NCI-H1092 treated with DMSO at 0.1 percent for 48 hours (cell line): ENCODE measurements at regions not wholly inside any gene's neighbourhood (a gene's known extent, or its start where the extent isn't known, plus 50 kb on each side); places are given as distances from the start of the nearest gene placed in this dataset.
"Not testable (repeated sequence)": the region's sequence is repeated elsewhere in the genome, so short reads cannot be mapped to it uniquely, and the experiment has no call there.

Experiments used
- DNase-seq: peaks from one replicate; lab custom pipeline; 2025; lab: John Stamatoyannopoulos, UW

DNA sequence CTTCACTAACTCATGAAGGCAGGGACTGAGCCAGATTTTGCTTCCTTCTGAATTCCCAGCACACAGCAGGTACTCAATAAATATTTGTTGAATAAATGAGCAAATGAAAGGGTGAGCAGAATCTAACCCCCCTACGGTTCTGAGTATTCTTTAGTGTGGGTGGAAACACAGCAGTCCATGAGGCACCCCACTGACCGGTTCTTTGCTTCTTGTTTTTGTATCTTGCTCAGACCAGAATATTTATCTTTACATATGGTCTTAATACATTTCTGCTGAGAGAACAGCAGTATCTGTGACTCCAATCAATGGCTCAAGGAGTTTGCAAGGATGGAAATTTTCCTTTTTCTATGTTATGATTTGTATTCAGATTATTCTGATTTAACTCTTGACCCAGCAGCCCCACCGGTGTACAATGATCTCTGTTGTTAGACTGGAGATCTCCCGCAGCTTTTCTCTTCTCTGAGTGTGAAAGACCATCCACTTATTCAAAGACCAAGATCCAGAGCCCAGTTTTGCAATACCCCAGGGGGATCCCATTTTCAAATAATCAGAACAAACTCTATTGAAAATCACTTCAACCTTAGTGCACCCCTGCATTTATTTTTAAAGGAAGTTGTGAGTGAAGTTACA, 506.5 kb upstream of the TNP1 start:
- no peak for DNase-seq

GRCh38 chr2:217365656-217366055, 505.8 kb upstream of the TNP1 start:
- DNase-seq, result no peak

DNA sequence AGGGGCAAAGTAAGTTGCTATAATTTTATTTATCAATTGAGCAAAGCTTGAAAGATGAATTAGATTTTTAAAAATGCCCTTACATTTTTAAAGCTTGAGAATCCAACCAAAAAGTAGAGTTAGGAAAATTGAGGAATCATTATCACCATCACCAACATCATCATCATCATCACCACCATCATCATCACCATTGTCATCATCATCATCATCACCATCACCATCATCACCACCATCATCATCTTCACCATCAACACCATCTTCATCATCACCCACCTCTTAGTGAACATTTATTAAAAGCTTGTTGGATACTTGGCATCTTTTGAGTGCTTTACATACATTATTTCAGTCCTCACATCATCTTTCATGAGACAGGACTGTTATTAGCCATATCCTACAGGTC, 504.4 kb upstream of the TNP1 start:
- no peak for DNase-seq

- DNase-seq, result no peak
These were observed 503.6 kb upstream of the TNP1 start for GRCh38 chr2:217363470-217363869.

DNA sequence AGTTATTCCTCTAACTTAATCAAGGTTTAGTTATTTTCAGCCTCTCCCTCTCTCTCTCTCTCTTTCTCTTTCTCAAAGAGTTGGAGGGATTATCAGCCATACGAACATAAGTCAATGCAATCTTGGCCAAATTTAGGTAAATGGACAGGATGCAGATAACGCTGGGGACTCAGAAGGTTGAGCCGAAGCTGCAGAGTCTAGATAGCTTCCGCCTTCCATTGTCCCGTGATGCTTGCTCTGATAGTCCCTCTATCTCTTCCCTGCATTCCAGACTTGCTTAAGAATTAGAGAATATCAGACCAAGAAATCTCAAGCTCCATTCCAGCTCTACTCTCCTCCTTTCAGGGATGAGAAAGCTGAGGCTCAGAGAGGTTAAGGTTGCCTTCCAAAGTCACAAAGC, 502.8 kb upstream of the TNP1 start:
- DNase-seq, result no peak

- DNase-seq, result no peak
These were observed 502.4 kb upstream of the TNP1 start for GRCh38 chr2:217362286-217362685.

- no peak for DNase-seq
These were observed 501.6 kb upstream of the TNP1 start for GRCh38 chr2:217361483-217361880.

GRCh38 chr2:217360781-217361482, 501.1 kb upstream of the TNP1 start:
- DNase-seq, result no peak

- DNase-seq, result no peak
These were observed 500.2 kb upstream of the TNP1 start for GRCh38 chr2:217360111-217360510.

- no peak for DNase-seq
These were observed 498.2 kb upstream of the TNP1 start for GRCh38 chr2:217357886-217358620.

DNA sequence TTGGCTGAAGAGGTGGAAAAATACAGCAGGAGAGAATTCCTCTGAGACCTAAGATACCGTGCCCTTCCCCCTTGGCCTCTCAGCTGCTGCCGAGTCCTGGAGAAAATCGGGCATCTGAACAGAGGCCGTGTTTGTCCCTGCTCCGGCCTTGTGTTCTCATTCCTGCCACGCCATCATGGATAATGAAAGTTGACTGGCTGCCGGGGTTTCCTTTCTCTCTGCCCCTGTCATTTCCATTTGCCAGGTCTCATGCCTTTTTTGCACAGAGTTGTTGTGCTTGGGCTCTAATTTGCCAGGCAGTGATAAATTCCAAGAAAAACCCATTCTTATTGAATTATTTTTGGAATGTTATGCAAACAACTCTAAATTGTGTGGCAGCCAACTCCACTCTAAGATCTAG, 496.9 kb upstream of the TNP1 start:
- DNase-seq, result no peak

DNA sequence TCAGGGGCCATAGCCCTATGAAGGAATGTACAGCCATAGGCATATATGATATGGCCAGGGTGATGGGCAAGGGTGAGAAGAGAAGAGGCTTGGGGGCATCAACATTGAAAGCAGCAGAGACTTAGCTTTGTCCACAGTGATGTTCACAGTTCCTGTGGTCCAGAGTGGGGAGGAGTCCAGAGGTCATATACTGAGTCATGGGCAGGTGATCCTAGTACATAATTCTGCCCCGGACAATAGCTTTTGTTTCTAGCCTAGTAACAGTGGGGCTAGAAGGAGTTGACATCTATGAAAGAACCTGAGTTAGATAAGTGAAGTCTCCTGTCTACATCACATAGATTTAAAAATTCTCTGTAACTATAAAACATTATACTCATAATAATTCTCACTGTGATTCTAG, 496.3 kb upstream of the TNP1 start:
- DNase-seq, result no peak

DNA sequence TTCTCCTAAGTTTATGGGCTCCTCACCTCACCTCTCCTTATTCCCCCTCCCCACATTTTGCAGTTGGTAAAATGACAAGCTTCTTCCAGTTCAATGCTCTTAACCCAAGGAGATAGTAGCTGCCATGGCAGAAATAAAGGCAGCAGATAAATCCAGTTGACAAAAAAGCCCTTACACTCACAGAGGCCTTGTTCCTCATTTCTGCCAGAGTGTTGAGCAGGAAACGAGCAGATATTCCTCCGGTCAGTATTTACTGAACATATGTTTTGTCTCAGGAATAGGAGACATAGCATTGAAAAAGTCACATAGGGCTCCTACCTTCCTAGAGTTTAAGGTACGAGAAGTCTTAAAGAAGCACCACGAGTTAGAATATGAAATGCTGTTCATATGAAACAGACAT, 493.7 kb upstream of the TNP1 start:
- no peak for DNase-seq

GRCh38 chr2:217351378-217351777, 491.5 kb upstream of the TNP1 start:
- DNase-seq, result no peak

- DNase-seq, result no peak
These were observed 489.4 kb upstream of the TNP1 start for GRCh38 chr2:217349251-217349650.

- DNase-seq, result not testable (repeated sequence)
These were observed 487.8 kb upstream of the TNP1 start for GRCh38 chr2:217347630-217348029.

DNA sequence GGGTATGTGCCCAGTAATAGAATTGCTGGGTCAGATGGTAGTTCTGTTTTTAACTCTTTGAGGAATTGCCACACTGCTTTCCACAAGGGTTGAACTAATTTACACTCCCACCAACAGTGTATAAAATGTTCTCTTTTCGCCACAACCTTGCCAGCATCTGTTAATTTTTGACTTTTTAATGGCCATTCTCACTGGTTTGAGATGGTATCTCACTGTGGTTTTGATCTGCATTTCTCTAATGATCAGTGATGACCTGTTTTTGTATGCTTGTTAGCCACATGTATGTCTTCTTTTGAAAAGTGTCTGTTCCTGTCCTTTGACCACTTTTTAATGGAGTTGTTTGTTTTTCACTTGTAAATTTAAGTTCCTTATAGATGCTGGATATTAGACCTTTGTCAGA, 486.2 kb upstream of the TNP1 start:
- not testable (repeated sequence) for DNase-seq

GRCh38 chr2:217340899-217341298, 481.0 kb upstream of the TNP1 start:
- DNase-seq, result no peak

- DNase-seq, result no peak
These were observed 480.3 kb upstream of the TNP1 start for GRCh38 chr2:217340176-217340575.

DNA sequence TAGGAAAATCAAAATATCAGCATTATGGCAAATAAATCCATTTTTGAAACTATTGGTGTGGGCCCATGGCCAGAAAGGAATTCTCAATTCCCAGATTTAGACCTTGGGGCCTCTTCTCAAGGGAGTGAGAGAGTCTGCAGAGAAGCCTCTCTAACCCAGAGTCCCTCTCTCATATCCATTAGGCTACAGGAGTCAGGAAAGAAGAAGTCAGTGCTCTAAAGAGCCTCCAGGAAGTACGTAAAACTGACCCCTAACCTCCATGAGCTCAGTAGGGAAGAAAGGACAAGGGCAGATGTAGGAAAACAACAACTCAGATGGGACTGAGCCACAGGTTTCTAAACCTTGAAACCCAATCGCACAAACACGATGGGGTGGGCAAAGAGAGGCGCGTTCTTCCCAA, 479.9 kb upstream of the TNP1 start:
- no peak for DNase-seq

DNA sequence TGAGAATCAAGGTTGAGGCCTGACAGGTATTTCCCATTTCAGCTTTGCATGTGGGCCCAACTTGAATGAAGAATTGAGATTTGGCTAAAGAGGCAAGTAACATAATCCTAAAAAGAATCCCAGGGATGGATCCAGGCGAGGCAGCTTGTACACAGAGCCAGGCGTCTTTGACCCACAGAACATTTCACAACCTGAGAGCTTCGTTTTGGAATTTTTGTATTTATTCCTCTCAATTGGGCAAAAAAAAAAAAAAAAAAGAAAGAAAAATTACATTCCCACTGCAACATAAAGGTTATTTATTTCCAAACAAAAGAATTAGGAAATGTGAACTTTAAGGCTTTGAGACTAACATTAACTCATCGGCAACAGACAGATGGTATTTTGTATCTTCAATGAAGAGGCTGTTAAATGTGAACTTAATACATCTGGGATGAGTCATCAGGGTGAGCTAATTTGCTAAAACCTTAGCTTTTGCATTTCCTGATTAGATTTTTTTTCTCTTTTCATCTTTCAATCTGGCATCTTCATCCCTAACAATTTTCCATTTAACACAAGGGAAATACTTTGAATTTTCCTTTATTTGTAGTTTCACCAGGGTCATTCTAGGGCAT, 478.5 kb upstream of the TNP1 start:
- no peak for DNase-seq

- no peak for DNase-seq
These were observed 477.9 kb upstream of the TNP1 start for GRCh38 chr2:217337771-217338170.

GRCh38 chr2:217336694-217337093, 476.8 kb upstream of the TNP1 start:
- DNase-seq, result no peak
